GM12878 (cell line): ENCODE measurements at regions not wholly inside any gene's neighbourhood (a gene's known extent, or its start where the extent isn't known, plus 50 kb on each side); places are given as distances from the start of the nearest gene placed in this dataset.

Experiments used
- ATF3 ChIP-seq: IDR thresholded peaks from 2 replicates; pipeline ENCODE4 v1.6.1; 2011; ENCODE audit warnings: low read depth, mild to moderate bottlenecking, low read length, moderate library complexity, borderline replicate concordance; ENCODE audit errors: extremely low read depth
- CEBPZ ChIP-seq: fragments of 150-350 bp; IDR thresholded peaks from 2 replicates; pipeline ENCODE4 v1.6.1; 2016; ENCODE audit warnings: low read depth, low read length
- ELK1 ChIP-seq: IDR thresholded peaks from 2 replicates; pipeline ENCODE4 v1.6.1; 2012; ENCODE audit warnings: low read depth, low read length, improper control_type of control experiment
- EP300 ChIP-seq, 2 experiments: fragments of 150-350 bp in 1 of 2; IDR thresholded peaks; 2 replicates each; pipeline ENCODE4 v1.6.1; 2011 to 2012; ENCODE audit warnings: low read depth in 2 of 2, low read length in 2 of 2, borderline replicate concordance in 1 of 2, improper control_type of control experiment in 1 of 2, inconsistent platforms in 1 of 2; ENCODE audit not compliant: control insufficient read depth in 1 of 2
- IKZF2 ChIP-seq, 2 experiments: fragments of 450-650 bp; IDR thresholded peaks; 2 replicates each; pipeline ENCODE4 v1.6.1; 2017; ENCODE audit warnings: mild to moderate bottlenecking in 2 of 2, moderate library complexity in 2 of 2
- KLF5 ChIP-seq: fragments of 450-650 bp; IDR thresholded peaks from 2 replicates; pipeline ENCODE4 v1.6.1; 2014; ENCODE audit warnings: mild to moderate bottlenecking; ENCODE audit not compliant: partially characterized antibody
- RUNX3 ChIP-seq: IDR thresholded peaks from 2 replicates; pipeline ENCODE4 v1.6.1; 2012; ENCODE audit warnings: low read length, inconsistent platforms
- SIN3A ChIP-seq: IDR thresholded peaks from 2 replicates; pipeline ENCODE4 v1.6.1; 2012; ENCODE audit warnings: low read depth, low read length, improper control_type of control experiment
- SIX5 ChIP-seq: IDR thresholded peaks from 2 replicates; pipeline ENCODE4 v1.6.1; 2011; ENCODE audit warnings: mild to moderate bottlenecking, low read depth, low read length, moderate library complexity; ENCODE audit not compliant: severe bottlenecking
- SMAD5 ChIP-seq: IDR thresholded peaks from 2 replicates; pipeline ENCODE4 v1.6.1; 2016; ENCODE audit warnings: antibody characterized with exemption, low read depth
- SP1 ChIP-seq: IDR thresholded peaks from one replicate; pipeline ENCODE4 v1.6.1; 2011; ENCODE audit warnings: low read depth, low read length
- SREBF1 ChIP-seq: IDR thresholded peaks from 2 replicates; pipeline ENCODE4 v1.6.1; 2012; ENCODE audit warnings: mild to moderate bottlenecking, low read length
- TBL1XR1 ChIP-seq: IDR thresholded peaks from 2 replicates; pipeline ENCODE4 v1.6.1; 2012; ENCODE audit warnings: low read depth, low read length, improper control_type of control experiment
- ZNF274 ChIP-seq: IDR thresholded peaks from one replicate; pipeline ENCODE4 v1.8.0; 2011; ENCODE audit not compliant: insufficient read length, insufficient read depth
- TF ChIP-seq, protein P1 (sequence below): IDR thresholded peaks from 2 replicates; pipeline ENCODE4 v1.6.1; 2011; ENCODE audit warnings: borderline replicate concordance, low read depth, mild to moderate bottlenecking, moderate library complexity, low read length; ENCODE audit not compliant: insufficient read depth, poor library complexity, severe bottlenecking

DNA sequence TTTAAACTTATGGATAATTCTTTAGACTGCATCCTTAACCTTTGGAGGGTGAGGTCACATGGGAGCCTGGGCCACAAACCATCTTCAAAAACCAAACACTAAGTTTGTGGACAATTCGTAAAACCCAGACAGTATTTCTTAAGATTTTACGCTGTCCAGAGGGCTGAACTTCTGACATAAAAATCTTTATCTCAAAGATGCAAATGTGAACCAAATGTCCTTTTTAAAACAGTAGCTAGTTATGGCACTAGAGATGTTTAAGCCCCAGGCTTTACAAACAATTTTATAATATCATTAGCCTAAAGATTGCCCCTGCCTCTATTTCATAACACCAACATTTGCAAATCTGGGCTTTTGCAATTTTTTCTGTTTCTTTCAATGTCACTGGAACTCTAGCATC, 287.2 kb downstream of the SATB1 start (continued):
- TF ChIP-seq CEBPZ (no peak), SMAD5 (no peak), SREBF1 (no peak), SIX5 (no peak), RUNX3 (no peak), ATF3 (no peak), ELK1 (no peak), TBL1XR1 (no peak), SP1 (no peak), ZNF274 (no peak), IKZF2 (IDR thresholded peaks at IDR 0.05) (no peak), SIN3A (no peak), EP300 (IDR thresholded peaks at IDR 0.05; ENCODE audit: borderline replicate concordance in 1 of 2, control insufficient read depth in 1 of 2, low read depth in 2 of 2, low read length in 2 of 2) (no peak), KLF5 (no peak)
- TF ChIP-seq, protein P1, sequence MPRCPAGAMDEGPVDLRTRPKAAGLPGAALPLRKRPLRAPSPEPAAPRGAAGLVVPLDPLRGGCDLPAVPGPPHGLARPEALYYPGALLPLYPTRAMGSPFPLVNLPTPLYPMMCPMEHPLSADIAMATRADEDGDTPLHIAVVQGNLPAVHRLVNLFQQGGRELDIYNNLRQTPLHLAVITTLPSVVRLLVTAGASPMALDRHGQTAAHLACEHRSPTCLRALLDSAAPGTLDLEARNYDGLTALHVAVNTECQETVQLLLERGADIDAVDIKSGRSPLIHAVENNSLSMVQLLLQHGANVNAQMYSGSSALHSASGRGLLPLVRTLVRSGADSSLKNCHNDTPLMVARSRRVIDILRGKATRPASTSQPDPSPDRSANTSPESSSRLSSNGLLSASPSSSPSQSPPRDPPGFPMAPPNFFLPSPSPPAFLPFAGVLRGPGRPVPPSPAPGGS, result no peak
